ENCODE measurements at regions not wholly inside any gene's neighbourhood (a gene's known extent, or its start where the extent isn't known, plus 50 kb on each side); places are given as distances from the start of the nearest gene placed in this dataset.

DNA sequence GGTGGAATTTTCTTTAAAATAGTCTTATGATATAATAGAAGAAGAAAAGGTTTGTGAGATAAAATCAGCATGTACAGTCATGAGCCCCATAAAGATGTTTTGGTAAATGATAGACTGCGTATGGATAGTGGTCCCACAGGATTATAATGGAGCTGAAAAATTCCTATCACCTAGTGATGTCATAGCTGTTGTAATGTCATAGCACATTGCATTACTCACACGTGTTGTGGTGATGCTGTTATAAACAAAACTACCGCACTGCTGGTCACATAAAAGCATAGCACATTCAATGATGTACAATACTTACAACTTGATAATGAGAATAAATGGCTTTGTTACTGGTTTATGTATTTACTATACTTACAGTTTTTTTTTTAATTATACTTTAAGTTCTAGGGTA lies 715.2 kb upstream of the HTR2C start:
- H3K4me3 ChIP-seq (ENCODE audit: low read depth, low read length): no peak overlapping the region
- TF ChIP-seq, protein P1, sequence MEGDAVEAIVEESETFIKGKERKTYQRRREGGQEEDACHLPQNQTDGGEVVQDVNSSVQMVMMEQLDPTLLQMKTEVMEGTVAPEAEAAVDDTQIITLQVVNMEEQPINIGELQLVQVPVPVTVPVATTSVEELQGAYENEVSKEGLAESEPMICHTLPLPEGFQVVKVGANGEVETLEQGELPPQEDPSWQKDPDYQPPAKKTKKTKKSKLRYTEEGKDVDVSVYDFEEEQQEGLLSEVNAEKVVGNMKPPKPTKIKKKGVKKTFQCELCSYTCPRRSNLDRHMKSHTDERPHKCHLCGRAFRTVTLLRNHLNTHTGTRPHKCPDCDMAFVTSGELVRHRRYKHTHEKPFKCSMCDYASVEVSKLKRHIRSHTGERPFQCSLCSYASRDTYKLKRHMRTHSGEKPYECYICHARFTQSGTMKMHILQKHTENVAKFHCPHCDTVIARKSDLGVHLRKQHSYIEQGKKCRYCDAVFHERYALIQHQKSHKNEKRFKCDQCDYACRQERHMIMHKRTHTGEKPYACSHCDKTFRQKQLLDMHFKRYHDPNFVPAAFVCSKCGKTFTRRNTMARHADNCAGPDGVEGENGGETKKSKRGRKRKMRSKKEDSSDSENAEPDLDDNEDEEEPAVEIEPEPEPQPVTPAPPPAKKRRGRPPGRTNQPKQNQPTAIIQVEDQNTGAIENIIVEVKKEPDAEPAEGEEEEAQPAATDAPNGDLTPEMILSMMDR (IDR thresholded peaks at IDR 0.05; ENCODE audit: borderline replicate concordance, insufficient read depth, low read depth, low read length): no peak

DNA sequence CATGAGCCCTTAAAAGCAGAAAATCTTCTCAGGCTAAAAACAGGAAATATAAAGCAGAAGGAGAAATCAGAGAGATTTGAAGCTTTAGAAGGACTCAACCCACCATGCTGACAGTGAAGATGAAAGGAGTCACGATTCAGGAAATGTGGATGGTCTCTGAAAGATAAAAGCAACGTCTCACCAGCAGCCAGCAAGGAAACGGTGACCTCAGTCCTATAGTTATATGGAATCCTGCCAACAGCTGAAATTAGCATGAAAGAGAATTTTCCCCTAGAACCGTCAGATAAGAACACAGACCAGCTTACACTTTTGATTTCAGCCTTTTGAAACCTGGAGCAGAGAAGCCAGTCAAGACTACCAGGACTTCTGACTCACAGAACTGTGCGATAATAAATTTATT lies 715.7 kb upstream of the HTR2C start:
- TF ChIP-seq, protein P1 (IDR thresholded peaks at IDR 0.05; ENCODE audit: borderline replicate concordance, insufficient read depth, low read depth, low read length): no peak
- H3K4me3 ChIP-seq (ENCODE audit: low read depth, low read length): no peak overlapping the region

DNA sequence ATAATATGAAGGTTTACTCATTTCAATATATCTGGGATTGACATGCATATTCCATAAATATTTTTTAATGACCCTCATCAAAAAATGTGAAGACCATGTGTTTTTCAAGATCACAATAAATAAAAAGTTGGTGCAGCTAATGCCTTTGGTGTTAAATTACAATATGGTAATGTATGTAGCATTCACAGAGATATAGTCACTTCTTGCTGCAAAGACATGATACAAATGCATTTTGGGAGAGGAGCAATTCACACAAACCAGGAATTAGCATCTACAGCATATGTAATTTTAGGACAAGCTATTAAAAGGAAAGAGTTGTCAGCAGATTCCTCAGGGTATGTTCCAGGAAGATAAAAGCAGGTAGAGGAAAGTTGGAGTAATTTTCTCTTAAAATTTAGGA lies 734.5 kb upstream of the HTR2C start:
- TF ChIP-seq, protein P1 (IDR thresholded peaks at IDR 0.05; ENCODE audit: borderline replicate concordance, insufficient read depth, low read depth, low read length): no peak
- no peak overlapping the region for H3K4me3 ChIP-seq (ENCODE audit: low read depth, low read length)

DNA sequence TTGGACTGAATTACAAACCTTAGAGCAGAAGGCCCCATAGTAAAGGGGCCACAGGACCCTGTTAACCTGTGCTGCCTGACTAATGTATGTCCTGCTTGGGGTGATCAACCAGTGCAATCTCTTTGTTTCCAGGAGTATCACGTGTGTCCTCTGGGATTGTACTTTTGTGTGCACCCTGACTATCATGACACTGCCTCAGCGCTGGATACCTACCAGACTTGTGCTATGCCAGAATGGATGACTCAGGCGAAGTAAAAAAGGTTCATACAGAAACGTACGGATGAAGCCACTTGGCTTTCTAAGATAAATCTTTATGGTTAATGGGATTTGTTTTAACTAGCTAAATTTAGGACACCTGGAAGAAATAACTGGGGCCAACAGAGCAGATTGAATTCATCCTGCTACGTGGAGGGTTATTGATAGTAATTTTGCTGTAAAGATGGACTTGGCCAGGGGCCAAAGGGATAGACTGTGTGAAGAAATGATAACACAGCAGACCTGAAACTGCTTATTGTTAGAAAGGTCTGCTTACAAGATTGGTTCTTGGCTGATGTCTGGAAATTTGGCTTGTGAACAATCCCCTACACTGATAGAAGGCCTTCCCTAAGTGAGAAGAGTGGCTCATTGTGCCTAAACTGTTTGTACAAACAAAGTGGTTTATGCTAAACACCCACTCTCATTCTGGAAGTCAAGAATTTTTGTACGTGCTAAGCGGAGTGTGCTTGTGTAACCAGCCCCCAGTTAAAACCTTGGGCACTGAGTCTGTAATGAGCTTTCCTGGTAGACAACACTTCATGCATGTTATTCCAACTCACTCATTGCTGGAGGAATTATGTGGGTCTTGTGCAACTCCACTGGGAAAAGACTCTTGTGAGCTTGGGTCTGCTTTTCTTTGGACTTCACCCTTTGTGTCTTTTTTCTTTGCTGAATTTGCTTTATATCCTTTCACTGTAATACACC lies 750.5 kb upstream of the HTR2C start:
- TF ChIP-seq, protein P1 (IDR thresholded peaks at IDR 0.05; ENCODE audit: borderline replicate concordance, insufficient read depth, low read depth, low read length): no peak
- H3K4me3 ChIP-seq (ENCODE audit: low read depth, low read length): no peak overlapping the region

DNA sequence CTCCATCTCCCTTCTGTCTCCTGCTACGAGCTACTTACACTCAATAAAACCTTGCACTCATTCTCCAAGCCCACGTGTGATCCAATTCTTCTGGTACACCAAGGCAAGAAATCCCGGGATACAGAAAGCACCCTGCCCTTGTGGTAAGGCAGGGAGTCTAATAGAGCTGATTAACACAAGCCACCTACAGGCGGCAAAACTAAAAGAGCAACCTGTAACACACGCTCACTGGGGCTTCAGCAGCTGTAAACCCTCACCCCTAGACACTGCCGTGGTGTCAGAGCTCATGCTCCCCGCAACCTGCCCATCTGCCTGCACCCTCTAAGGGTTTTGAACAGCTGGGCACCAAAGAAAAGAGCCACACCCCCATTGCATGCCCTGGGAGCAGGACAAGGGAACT lies 755.4 kb upstream of the HTR2C start:
- TF ChIP-seq, protein P1 (IDR thresholded peaks at IDR 0.05; ENCODE audit: borderline replicate concordance, insufficient read depth, low read depth, low read length): no peak
- no peak overlapping the region for H3K4me3 ChIP-seq (ENCODE audit: low read depth, low read length)

DNA sequence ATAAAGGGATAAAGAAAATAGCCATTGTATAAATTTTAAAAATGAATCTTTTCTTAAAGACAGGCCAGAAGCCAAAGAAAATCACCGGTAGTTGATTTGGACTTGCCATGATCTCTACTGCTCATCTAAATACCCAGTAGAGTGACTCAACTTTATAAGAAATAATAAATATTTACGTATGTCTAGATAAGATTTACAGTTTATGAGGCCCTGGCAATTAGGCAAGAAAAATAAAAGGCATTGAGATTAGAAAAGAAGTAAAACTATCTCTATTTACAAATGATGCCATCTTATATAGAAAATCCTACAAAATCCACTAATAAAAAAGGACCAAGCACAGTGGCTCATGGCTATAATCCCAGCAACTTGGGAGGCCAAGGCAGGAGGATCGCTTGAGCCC lies 765.5 kb upstream of the HTR2C start:
- no peak overlapping the region for H3K4me3 ChIP-seq (ENCODE audit: low read depth, low read length)
- TF ChIP-seq, protein P1 (IDR thresholded peaks at IDR 0.05; ENCODE audit: borderline replicate concordance, insufficient read depth, low read depth, low read length): no peak

DNA sequence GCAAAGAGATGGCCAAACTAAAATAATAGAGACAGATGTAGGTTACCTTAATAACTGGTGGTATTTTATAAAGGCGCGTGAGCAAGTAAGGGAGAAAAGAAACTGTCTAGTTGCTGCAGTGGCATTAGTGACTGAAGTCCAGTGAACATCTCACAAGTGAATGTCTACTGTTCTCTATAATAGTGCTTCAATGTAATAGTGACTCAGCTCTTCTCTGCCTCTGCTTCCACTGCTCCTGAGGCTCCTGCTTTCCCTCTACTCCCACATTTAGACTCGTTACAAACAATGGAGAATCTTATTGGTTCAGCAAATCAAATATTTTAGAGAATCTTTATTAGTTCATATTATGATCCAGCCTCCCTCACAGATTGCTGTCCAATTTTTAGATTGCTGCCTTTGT lies 779.1 kb upstream of the HTR2C start:
- no peak overlapping the region for H3K4me3 ChIP-seq (ENCODE audit: low read depth, low read length)

More for the DNA sequence above, 779.1 kb upstream of the HTR2C start:
- TF ChIP-seq, protein P1 (IDR thresholded peaks at IDR 0.05; ENCODE audit: borderline replicate concordance, insufficient read depth, low read depth, low read length): no peak

Measured in GM12875 (cell line).